Breast epithelium (tissue), 4 donors: ENCODE measurements at regions not wholly inside any gene's neighbourhood (a gene's known extent, or its start where the extent isn't known, plus 50 kb on each side); places are given as distances from the start of the nearest gene placed in this dataset.

Source experiments
- DNase-seq, 2 donors: peaks; one replicate each; pipeline ENCODE4 v3.0.0-alpha.2; 2019; ENCODE audit warnings: low spot score in 2 of 2
- H3K27ac ChIP-seq, 2 donors: fragments of 200-600 bp; sonication (generic) in 1 of 2; one replicate each; pipeline ENCODE4 v1.5.1; 2016 to 2019; ENCODE audit warnings: mild to moderate bottlenecking in 1 of 2
- H3K27me3 ChIP-seq, 2 donors: fragments of 200-600 bp; sonication (generic) in 1 of 2; one replicate each; pipeline versions ENCODE4 v1.5.1 to v1.6.0; 2017 to 2019; ENCODE audit warnings: control low read depth in 1 of 2, mild to moderate bottlenecking in 1 of 2
- H3K36me3 ChIP-seq: fragments of 200-600 bp; one replicate; pipeline ENCODE4 v1.5.1; 2019
- H3K4me1 ChIP-seq, 2 donors: fragments of 200-600 bp; sonication (generic); one replicate each; pipeline ENCODE4 v1.5.1; 2016 to 2019; ENCODE audit warnings: control low read depth in 1 of 2
- H3K4me3 ChIP-seq, 3 donors: fragments of 200-600 bp; sonication (generic); 1 replicate in 2 of 3; 2 replicates in 1 of 3; pipeline ENCODE4 v1.5.1; 2016 to 2019; ENCODE audit warnings: mild to moderate bottlenecking in 3 of 3, moderate library complexity in 2 of 3
- H3K9me3 ChIP-seq, 2 donors: fragments of 200-600 bp; sonication (generic) in 1 of 2; one replicate each; pipeline ENCODE4 v1.5.1; 2016 to 2019; ENCODE audit warnings: control low read depth in 1 of 2
- POLR2A ChIP-seq: fragments of 450-650 bp; IDR thresholded peaks from one replicate; pipeline ENCODE4 v1.6.1; 2016; ENCODE audit warnings: antibody characterized with exemption, mild to moderate bottlenecking, moderate library complexity
- POLR2AphosphoS5 ChIP-seq, 3 donors: sonication (generic); formaldehyde crosslinking; IDR thresholded peaks; one replicate each; pipeline ENCODE4 v1.6.1; 2017; ENCODE audit warnings: antibody characterized with exemption in 3 of 3
- intact Hi-C: fragments of 100-400 bp; cut with DNase I; formaldehyde crosslinking; loops from one replicate; pipeline ENCODE4 v1.15.1; 2023; ENCODE audit warnings: low total_unique reads
- TF ChIP-seq, protein P1 (sequence below), 3 donors: fragments of 450-650 bp; IDR thresholded peaks; one replicate each; pipeline ENCODE4 v1.5.1; 2016 to 2017; ENCODE audit warnings: antibody characterized with exemption in 3 of 3, mild to moderate bottlenecking in 3 of 3, moderate library complexity in 3 of 3

DNA sequence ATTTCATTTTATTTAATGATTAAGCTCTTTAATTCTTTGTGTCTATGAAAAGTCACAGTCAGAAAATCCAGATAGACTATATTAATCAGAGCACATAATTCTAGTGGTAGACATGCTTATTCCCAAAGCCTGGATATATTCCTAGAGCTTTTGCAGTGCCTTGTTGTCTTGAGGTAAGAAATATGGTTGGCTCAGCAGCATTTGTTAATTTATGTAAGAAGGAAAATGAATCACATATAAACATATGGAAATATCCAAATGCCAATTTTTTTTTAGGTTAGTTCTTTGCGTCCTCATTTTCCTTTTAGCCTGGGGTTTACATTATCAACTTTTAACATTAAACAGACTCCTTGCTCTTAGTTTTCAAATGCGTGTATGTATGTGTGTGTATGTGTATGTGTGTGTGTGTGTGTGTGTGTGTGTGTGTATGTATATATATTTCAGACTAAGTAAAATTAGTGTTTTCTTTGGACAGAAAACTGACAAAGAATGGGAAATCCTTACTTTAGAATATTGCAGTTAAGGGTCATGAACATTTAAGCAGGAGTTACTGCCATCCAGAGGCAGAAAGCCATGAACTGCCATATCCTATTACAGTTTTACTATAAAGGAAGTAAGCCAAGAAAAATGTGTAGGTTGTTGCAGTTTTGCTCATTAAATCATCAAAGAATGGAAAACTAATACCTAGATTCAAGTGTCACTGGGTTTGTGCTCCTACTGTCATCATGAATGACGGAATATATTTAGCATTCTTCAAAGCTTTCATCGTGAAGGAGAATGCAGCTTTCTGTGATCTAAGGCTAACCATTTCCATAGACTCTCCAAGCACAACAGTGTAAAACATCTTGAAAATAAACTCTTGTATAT is 477.1 kb upstream of the NR5A2 start:
- H3K4me3 ChIP-seq: no peak overlapping the region
- intact Hi-C loops: no loop called here
- H3K27ac ChIP-seq: no peak overlapping the region
- H3K36me3 ChIP-seq: no peaks in the 10 kb centered on the region
- TF ChIP-seq, protein P1, sequence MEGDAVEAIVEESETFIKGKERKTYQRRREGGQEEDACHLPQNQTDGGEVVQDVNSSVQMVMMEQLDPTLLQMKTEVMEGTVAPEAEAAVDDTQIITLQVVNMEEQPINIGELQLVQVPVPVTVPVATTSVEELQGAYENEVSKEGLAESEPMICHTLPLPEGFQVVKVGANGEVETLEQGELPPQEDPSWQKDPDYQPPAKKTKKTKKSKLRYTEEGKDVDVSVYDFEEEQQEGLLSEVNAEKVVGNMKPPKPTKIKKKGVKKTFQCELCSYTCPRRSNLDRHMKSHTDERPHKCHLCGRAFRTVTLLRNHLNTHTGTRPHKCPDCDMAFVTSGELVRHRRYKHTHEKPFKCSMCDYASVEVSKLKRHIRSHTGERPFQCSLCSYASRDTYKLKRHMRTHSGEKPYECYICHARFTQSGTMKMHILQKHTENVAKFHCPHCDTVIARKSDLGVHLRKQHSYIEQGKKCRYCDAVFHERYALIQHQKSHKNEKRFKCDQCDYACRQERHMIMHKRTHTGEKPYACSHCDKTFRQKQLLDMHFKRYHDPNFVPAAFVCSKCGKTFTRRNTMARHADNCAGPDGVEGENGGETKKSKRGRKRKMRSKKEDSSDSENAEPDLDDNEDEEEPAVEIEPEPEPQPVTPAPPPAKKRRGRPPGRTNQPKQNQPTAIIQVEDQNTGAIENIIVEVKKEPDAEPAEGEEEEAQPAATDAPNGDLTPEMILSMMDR (IDR thresholded peaks at IDR 0.05): no peak
- no peak for TF ChIP-seq POLR2AphosphoS5 (IDR thresholded peaks at IDR 0.05)
- TF ChIP-seq POLR2A: no peak
- H3K9me3 ChIP-seq: no peaks in the 10 kb centered on the region
- H3K27me3 ChIP-seq: no peaks in the 10 kb centered on the region
- DNase-seq: no peak
- no peaks in the 10 kb centered on the region for H3K4me1 ChIP-seq

DNA sequence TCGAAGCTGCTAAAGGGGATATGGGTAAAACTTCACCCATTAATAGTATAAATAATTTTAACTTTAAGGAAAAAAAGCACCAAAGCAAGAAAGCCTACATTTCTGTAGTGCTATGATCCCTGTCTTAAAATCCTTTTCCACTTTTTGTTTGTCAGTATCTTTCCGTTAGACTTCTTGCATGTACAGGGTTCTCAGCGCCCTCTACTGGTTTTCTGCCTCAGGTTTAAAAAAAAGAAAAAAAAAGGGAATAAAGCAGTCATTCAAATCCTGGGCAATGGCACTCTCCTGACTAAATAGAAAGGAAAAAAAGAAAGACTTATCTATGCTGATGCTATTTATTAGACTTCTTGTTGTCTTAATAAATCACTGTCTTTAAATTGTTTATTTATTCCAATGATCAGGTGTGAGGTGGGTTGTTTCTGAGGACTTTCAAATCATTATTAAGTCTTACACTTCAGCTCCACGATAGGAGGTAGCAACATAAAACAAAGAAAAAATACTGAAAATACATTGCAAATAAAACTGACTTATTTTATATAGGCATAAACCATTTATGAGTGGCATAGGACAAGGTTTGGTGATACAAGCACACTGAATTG is 475.4 kb upstream of the NR5A2 start:
- no peak for TF ChIP-seq POLR2A
- TF ChIP-seq, protein P1 (IDR thresholded peaks at IDR 0.05): peak in 2 of 3 donors; percentile 29 to 38
- Histone ChIP-seq H3K4me3 (no peak overlapping the region), H3K9me3 (no peaks in the 10 kb centered on the region), H3K27ac (no peak overlapping the region), H3K4me1 (no peaks in the 10 kb centered on the region), H3K27me3 (no peaks in the 10 kb centered on the region), H3K36me3 (no peaks in the 10 kb centered on the region)
- no peak for DNase-seq
- intact Hi-C loops: no loop called here

DNA sequence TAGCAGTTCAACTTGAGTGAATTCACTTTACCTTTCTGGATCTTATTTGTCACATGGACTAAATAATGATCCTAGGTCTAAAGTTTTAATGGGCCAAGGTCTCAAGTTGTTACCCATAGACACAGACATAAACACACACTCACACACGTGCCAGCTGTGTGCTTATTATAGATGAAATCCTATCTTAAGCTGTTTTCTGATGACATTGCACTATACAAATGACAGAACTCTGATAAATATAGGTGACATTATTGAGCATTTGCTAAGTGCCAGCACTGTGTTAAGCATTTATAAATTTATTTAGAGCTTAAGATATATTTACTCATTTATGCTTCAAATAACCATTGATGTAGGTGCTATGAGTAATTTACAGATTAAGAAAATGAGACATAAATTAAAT is 474.4 kb upstream of the NR5A2 start:
- H3K36me3 ChIP-seq: no peaks in the 10 kb centered on the region
- H3K27ac ChIP-seq: no peak overlapping the region
- H3K4me1 ChIP-seq: no peaks in the 10 kb centered on the region
- intact Hi-C loops: no loop called here
- no peak overlapping the region for H3K4me3 ChIP-seq
- TF ChIP-seq POLR2AphosphoS5 (IDR thresholded peaks at IDR 0.05) (no peak), POLR2A (no peak)
- TF ChIP-seq, protein P1 (IDR thresholded peaks at IDR 0.05): no peak
- no peaks in the 10 kb centered on the region for H3K27me3 ChIP-seq
- no peaks in the 10 kb centered on the region for H3K9me3 ChIP-seq
- no peak for DNase-seq

DNA sequence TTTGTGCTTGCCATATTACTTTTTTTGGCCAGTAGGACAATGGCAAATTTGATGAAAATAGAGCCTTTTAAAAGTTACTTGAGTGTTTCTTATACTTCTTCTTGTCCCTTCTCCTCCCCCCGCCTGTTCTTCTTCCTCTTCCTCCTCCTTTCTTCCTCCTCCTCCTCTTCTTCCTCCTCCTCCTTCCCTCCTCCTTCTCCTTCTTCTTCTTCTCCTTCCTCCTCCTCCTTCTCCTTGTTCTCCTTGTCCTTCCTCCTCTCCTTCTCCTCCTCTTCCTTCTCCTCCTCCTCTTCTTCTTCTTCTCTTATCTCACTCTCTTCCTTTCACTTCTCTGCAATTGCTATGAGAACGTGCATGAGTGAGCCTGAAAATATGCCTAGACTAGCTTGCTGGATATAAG is 466.2 kb upstream of the NR5A2 start:
- intact Hi-C loops: no loop called here
- H3K9me3 ChIP-seq: no peaks in the 10 kb centered on the region
- H3K27ac ChIP-seq: no peak overlapping the region
- no peak for DNase-seq
- H3K27me3 ChIP-seq: no peaks in the 10 kb centered on the region
- no peaks in the 10 kb centered on the region for H3K36me3 ChIP-seq
- H3K4me1 ChIP-seq: no peaks in the 10 kb centered on the region
- TF ChIP-seq POLR2A (no peak), POLR2AphosphoS5 (IDR thresholded peaks at IDR 0.05) (no peak)
- TF ChIP-seq, protein P1 (IDR thresholded peaks at IDR 0.05): no peak
- H3K4me3 ChIP-seq: no peak overlapping the region

DNA sequence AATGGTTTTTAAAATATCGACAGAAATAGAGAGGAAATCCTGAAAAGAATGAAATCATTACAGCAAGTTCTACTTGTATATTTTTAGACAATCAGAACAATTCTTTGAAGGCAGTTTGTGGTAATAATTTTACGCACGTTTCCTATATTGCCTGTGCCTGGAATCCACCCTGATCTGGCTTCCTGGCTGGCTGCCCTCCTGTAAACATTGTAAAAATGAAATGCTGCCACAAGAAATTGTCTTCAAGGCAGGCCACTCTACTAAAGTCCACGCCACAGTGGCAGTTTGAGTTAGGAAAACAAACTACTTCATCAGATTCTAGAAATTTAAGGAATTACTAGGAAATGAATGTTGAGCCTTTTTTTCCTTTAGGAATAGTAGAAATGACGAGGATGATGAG is 454.5 kb upstream of the NR5A2 start:
- no peak for DNase-seq
- intact Hi-C loops: no loop called here
- TF ChIP-seq, protein P1 (IDR thresholded peaks at IDR 0.05): no peak
- TF ChIP-seq POLR2AphosphoS5 (IDR thresholded peaks at IDR 0.05): no peak
- TF ChIP-seq POLR2A: no peak

More for the DNA sequence above, 454.5 kb upstream of the NR5A2 start:
- Histone ChIP-seq H3K27ac (no peak overlapping the region), H3K4me3 (no peak overlapping the region), H3K27me3 (no peaks in the 10 kb centered on the region), H3K4me1 (no peaks in the 10 kb centered on the region), H3K9me3 (no peaks in the 10 kb centered on the region), H3K36me3 (no peaks in the 10 kb centered on the region)
